OCI-LY3 (cell line): ENCODE measurements at regions not wholly inside any gene's neighbourhood (a gene's known extent, or its start where the extent isn't known, plus 50 kb on each side); places are given as distances from the start of the nearest gene placed in this dataset.

Experiments used
- H2AFZ ChIP-seq: fragments of 200-600, 300-600 bp; shearing (Covaris generic); 2 replicates; pipeline ENCODE4 v1.6.0; 2014; ENCODE audit warnings: antibody characterized with exemption, low read depth, low read length
- H3K27ac ChIP-seq: fragments of 200-600, 300-600 bp; sonication (generic); 2 replicates; pipeline ENCODE4 v1.5.1; 2014; ENCODE audit warnings: mild to moderate bottlenecking, low read length, moderate library complexity, mixed read lengths
- H3K27me3 ChIP-seq: fragments of 200-600, 300-600 bp; sonication (generic); 2 replicates; pipeline ENCODE4 v1.6.1; 2014; ENCODE audit warnings: low read depth, low read length, mixed read lengths
- H3K36me3 ChIP-seq: fragments of 200-600, 300-600 bp; sonication (generic); replicated peaks from 2 replicates; pipeline ENCODE3; 2014; ENCODE audit warnings: low read depth, low read length, mixed read lengths
- H3K4me1 ChIP-seq: fragments of 300-600, 200-600 bp; sonication (generic); 2 replicates; pipeline ENCODE4 v1.6.1; 2014; ENCODE audit warnings: low read length, mixed read lengths
- H3K4me2 ChIP-seq: fragments of 200-600, 300-600 bp; sonication (generic); 2 replicates; pipeline ENCODE4 v1.6.1; 2014; ENCODE audit warnings: low read length, mixed read lengths
- H3K4me3 ChIP-seq: fragments of 300-600, 200-600 bp; sonication (generic); 2 replicates; pipeline ENCODE4 v1.5.1; 2014; ENCODE audit warnings: antibody characterized with exemption, mild to moderate bottlenecking, low read length, moderate library complexity
- H3K79me2 ChIP-seq: fragments of 300-600, 200-600 bp; shearing (Covaris generic); 2 replicates; pipeline ENCODE4 v1.6.1; 2014; ENCODE audit warnings: mild to moderate bottlenecking, low read length, mixed read lengths
- H3K9ac ChIP-seq: fragments of 300-600, 200-600 bp; shearing (Covaris generic); 2 replicates; pipeline ENCODE4 v1.6.0; 2014; ENCODE audit warnings: mild to moderate bottlenecking, low read length, moderate library complexity
- H3K9me3 ChIP-seq: fragments of 200-600, 300-600 bp; shearing (Covaris generic); 2 replicates; pipeline ENCODE4 v1.6.1; 2014; ENCODE audit warnings: low read length, mixed read lengths; ENCODE audit not compliant: insufficient read depth
- H4K20me1 ChIP-seq: fragments of 200-600, 300-600 bp; sonication (generic); 2 replicates; pipeline ENCODE4 v1.6.1; 2016; ENCODE audit warnings: low read length, mixed read lengths; ENCODE audit not compliant: insufficient read depth
- CTCF ChIP-seq: fragments of 200-600, 300-600 bp; sonication (generic); IDR thresholded peaks from 2 replicates; pipeline ENCODE4 v1.5.1; 2014; ENCODE audit warnings: antibody characterized with exemption, low read length, low read depth
- EZH2phosphoT487 ChIP-seq: fragments of 200-600 bp; shearing (Covaris generic); IDR thresholded peaks from 2 replicates; pipeline ENCODE4 v1.6.1; 2018; ENCODE audit warnings: antibody characterized with exemption, mixed run types, low read depth

GRCh38 chr2:201969938-201970785 is 63.5 kb upstream of the FZD7 start:
- no peaks in the 10 kb centered on the region for H3K36me3 ChIP-seq
- TF ChIP-seq CTCF = no peak
- no peaks in the 10 kb centered on the region for H3K79me2 ChIP-seq
- no peak overlapping the region for H2AFZ ChIP-seq
- no peaks in the 10 kb centered on the region for H3K9me3 ChIP-seq
- no peak overlapping the region for H3K27ac ChIP-seq
- H3K9ac ChIP-seq = no peak overlapping the region
- no peak overlapping the region for H3K4me3 ChIP-seq
- H3K4me2 ChIP-seq = no peak overlapping the region
- H3K27me3 ChIP-seq = no peaks in the 10 kb centered on the region
- H3K4me1 ChIP-seq = no peaks in the 10 kb centered on the region
- no peaks in the 10 kb centered on the region for H4K20me1 ChIP-seq

- no peak overlapping the region for H3K4me2 ChIP-seq
- H3K9ac ChIP-seq = no peak overlapping the region
- no peaks in the 10 kb centered on the region for H4K20me1 ChIP-seq
- H3K27me3 ChIP-seq = no peaks in the 10 kb centered on the region
- no peak overlapping the region for H3K27ac ChIP-seq
- no peak overlapping the region for H3K4me3 ChIP-seq
- H3K36me3 ChIP-seq = no peaks in the 10 kb centered on the region
- H3K4me1 ChIP-seq = no peaks in the 10 kb centered on the region
- no peak overlapping the region for H2AFZ ChIP-seq
- H3K9me3 ChIP-seq = no peaks in the 10 kb centered on the region
- TF ChIP-seq EZH2phosphoT487 = no peak
- no peak for TF ChIP-seq CTCF
- no peaks in the 10 kb centered on the region for H3K79me2 ChIP-seq
These were observed 62.9 kb upstream of the FZD7 start for GRCh38 chr2:201970786-201971108.

- Histone ChIP-seq H3K4me1 (no peaks in the 10 kb centered on the region), H3K36me3 (no peaks in the 10 kb centered on the region), H3K79me2 (no peaks in the 10 kb centered on the region), H4K20me1 (no peaks in the 10 kb centered on the region), H2AFZ (no peak overlapping the region), H3K4me2 (no peak overlapping the region), H3K9ac (no peak overlapping the region), H3K27me3 (no peaks in the 10 kb centered on the region), H3K4me3 (no peak overlapping the region), H3K9me3 (no peaks in the 10 kb centered on the region), H3K27ac (no peak overlapping the region)
- TF ChIP-seq EZH2phosphoT487 (no peak), CTCF (no peak)
These were observed 62.0 kb upstream of the FZD7 start for GRCh38 chr2:201971531-201972228.

- H3K9ac ChIP-seq = no peak overlapping the region
- no peaks in the 10 kb centered on the region for H3K9me3 ChIP-seq
- TF ChIP-seq CTCF = no peak
- H3K4me1 ChIP-seq = no peaks in the 10 kb centered on the region
- H3K4me2 ChIP-seq = no peak overlapping the region
- no peaks in the 10 kb centered on the region for H3K79me2 ChIP-seq
- no peak overlapping the region for H2AFZ ChIP-seq
- no peaks in the 10 kb centered on the region for H3K36me3 ChIP-seq
- no peaks in the 10 kb centered on the region for H4K20me1 ChIP-seq
- H3K4me3 ChIP-seq = no peak overlapping the region
- no peak overlapping the region for H3K27ac ChIP-seq
- H3K27me3 ChIP-seq = no peaks in the 10 kb centered on the region
These were observed 60.9 kb upstream of the FZD7 start for GRCh38 chr2:201972621-201973255.
